ENCODE measurements at regions not wholly inside any gene's neighbourhood (a gene's known extent, or its start where the extent isn't known, plus 50 kb on each side); places are given as distances from the start of the nearest gene placed in this dataset.

GRCh38 chr3:30113906-30114305 is 492.5 kb upstream of the TGFBR2 start:
- no peaks in the 10 kb centered on the region for H3K9me3 ChIP-seq (ENCODE audit: low read depth)
- H3K4me1 ChIP-seq (ENCODE audit: low read depth) = peaks cover 29% of the 10 kb centered on the region
- H3K27ac ChIP-seq = no peak overlapping the region
- H3K4me3 ChIP-seq = no peak overlapping the region
- no peak for DNase-seq (ENCODE audit: low read depth in 1 of 2, low spot score in 1 of 2)
- H3K36me3 ChIP-seq = no peaks in the 10 kb centered on the region
- no peaks in the 10 kb centered on the region for H3K27me3 ChIP-seq
- no peak for TF ChIP-seq CTCF (IDR thresholded peaks at IDR 0.05; ENCODE audit: low read depth, low read length)

- no peak for TF ChIP-seq CTCF (IDR thresholded peaks at IDR 0.05; ENCODE audit: low read depth, low read length)
Observed at GRCh38 chr3:30114918-30115317, 491.5 kb upstream of the TGFBR2 start.

GRCh38 chr3:30122359-30122758 is 484.0 kb upstream of the TGFBR2 start:
- Histone ChIP-seq H3K27me3 (no peaks in the 10 kb centered on the region), H3K27ac (no peak overlapping the region), H3K36me3 (no peaks in the 10 kb centered on the region), H3K4me1 (ENCODE audit: low read depth) (peaks cover 10% of the 10 kb centered on the region), H3K9me3 (ENCODE audit: low read depth) (no peaks in the 10 kb centered on the region), H3K4me3 (no peak overlapping the region)
- no peak for TF ChIP-seq CTCF (IDR thresholded peaks at IDR 0.05; ENCODE audit: low read depth, low read length)
- DNase-seq (ENCODE audit: low read depth in 1 of 2, low spot score in 1 of 2) = no peak

More at GRCh38 chr3:30114918-30115317, 491.5 kb upstream of the TGFBR2 start:
- Histone ChIP-seq H3K4me1 (ENCODE audit: low read depth) (peaks cover 29% of the 10 kb centered on the region), H3K27ac (no peak overlapping the region), H3K4me3 (no peak overlapping the region), H3K27me3 (no peaks in the 10 kb centered on the region), H3K9me3 (ENCODE audit: low read depth) (no peaks in the 10 kb centered on the region), H3K36me3 (no peaks in the 10 kb centered on the region)
- DNase-seq (ENCODE audit: low read depth in 1 of 2, low spot score in 1 of 2) = no peak

- no peak overlapping the region for H3K4me3 ChIP-seq
- no peaks in the 10 kb centered on the region for H3K9me3 ChIP-seq (ENCODE audit: low read depth)
- peak overlapping the region; percentile 37 for H3K27ac ChIP-seq
- H3K27me3 ChIP-seq = no peaks in the 10 kb centered on the region
- H3K4me1 ChIP-seq (ENCODE audit: low read depth) = peaks cover 10% of the 10 kb centered on the region
- DNase-seq (ENCODE audit: low read depth in 1 of 2, low spot score in 1 of 2) = no peak
- no peaks in the 10 kb centered on the region for H3K36me3 ChIP-seq
- TF ChIP-seq CTCF (IDR thresholded peaks at IDR 0.05; ENCODE audit: low read depth, low read length) = no peak
Observed at GRCh38 chr3:30123224-30123623, 483.2 kb upstream of the TGFBR2 start.

- H3K27me3 ChIP-seq = no peaks in the 10 kb centered on the region
- no peak for TF ChIP-seq CTCF (IDR thresholded peaks at IDR 0.05; ENCODE audit: low read depth, low read length)
- H3K9me3 ChIP-seq (ENCODE audit: low read depth) = no peaks in the 10 kb centered on the region
- no peak overlapping the region for H3K4me3 ChIP-seq
- H3K4me1 ChIP-seq (ENCODE audit: low read depth) = peaks cover 15% of the 10 kb centered on the region
- H3K27ac ChIP-seq = no peak overlapping the region
- no peaks in the 10 kb centered on the region for H3K36me3 ChIP-seq
- DNase-seq (ENCODE audit: low read depth in 1 of 2, low spot score in 1 of 2) = no peak
Observed at GRCh38 chr3:30123755-30124154, 482.6 kb upstream of the TGFBR2 start.

Data from cardiac muscle cell (in vitro differentiated cells and primary cell).